Fibroblast of lung (primary cell): ENCODE measurements at regions not wholly inside any gene's neighbourhood (a gene's known extent, or its start where the extent isn't known, plus 50 kb on each side); places are given as distances from the start of the nearest gene placed in this dataset.
A peak's percentile ranks its signal among the peaks of the same experiment; 100 is the strongest.

Experiments used
- DNase-seq, 2 donors: peaks; one replicate each; pipeline versions ENCODE4 v3.0.0 to v3.0.0-alpha.2; 2010; ENCODE audit warnings: low read depth in 2 of 2
- H2AFZ ChIP-seq: 2 replicates; pipeline ENCODE4 v1.5.1; 2012; ENCODE audit warnings: low read length, control low read depth, inconsistent platforms
- H3K27ac ChIP-seq: 2 replicates; pipeline ENCODE4 v1.5.1; 2011; ENCODE audit warnings: low read length, control low read depth; ENCODE audit not compliant: insufficient read depth
- H3K27me3 ChIP-seq: 2 replicates; pipeline ENCODE4 v1.5.1; 2011; ENCODE audit warnings: mild to moderate bottlenecking, low read length; ENCODE audit not compliant: control insufficient read depth, insufficient read depth
- H3K36me3 ChIP-seq: 2 replicates; pipeline ENCODE4 v1.5.1; 2011; ENCODE audit warnings: low read length; ENCODE audit not compliant: control insufficient read depth, insufficient read depth
- H3K4me1 ChIP-seq: 2 replicates; pipeline ENCODE4 v1.5.1; 2011; ENCODE audit warnings: low read length; ENCODE audit not compliant: control insufficient read depth, insufficient read depth; ENCODE audit errors: extremely low read depth
- H3K4me2 ChIP-seq: 2 replicates; pipeline ENCODE4 v1.5.1; 2011; ENCODE audit warnings: low read length, control low read depth; ENCODE audit not compliant: insufficient read depth; ENCODE audit errors: extremely low read depth
- H3K4me3 ChIP-seq, 4 experiments: fragments of 200-600 bp in 1 of 4; sonication (generic) in 1 of 4; replicated peaks in 1 of 4; 2 replicates each; pipeline ENCODE4 v1.5.1; 2011 to 2016; ENCODE audit warnings: low read length in 4 of 4, low read depth in 3 of 4, mild to moderate bottlenecking in 3 of 4, control low read depth in 2 of 4, inconsistent platforms in 1 of 4, mixed read lengths in 1 of 4; ENCODE audit not compliant: insufficient read depth in 1 of 4; ENCODE audit errors: control extremely low read depth in 1 of 4
- H3K79me2 ChIP-seq: 2 replicates; pipeline ENCODE4 v1.5.1; 2012; ENCODE audit warnings: mild to moderate bottlenecking, low read length, inconsistent platforms; ENCODE audit not compliant: control insufficient read depth, insufficient read depth
- H3K9ac ChIP-seq: 2 replicates; pipeline ENCODE4 v1.5.1; 2011; ENCODE audit warnings: mild to moderate bottlenecking, low read length, control low read depth; ENCODE audit not compliant: insufficient read depth
- H3K9me3 ChIP-seq: 2 replicates; pipeline ENCODE4 v1.5.1; 2012; ENCODE audit warnings: low read depth, low read length; ENCODE audit not compliant: control insufficient read depth, insufficient read depth
- H4K20me1 ChIP-seq: 2 replicates; pipeline ENCODE4 v1.5.1; 2011; ENCODE audit warnings: low read length; ENCODE audit not compliant: control insufficient read depth, insufficient read depth; ENCODE audit errors: extremely low read depth
- EZH2 ChIP-seq: IDR thresholded peaks from 2 replicates; pipeline ENCODE4 v1.5.1; 2012; ENCODE audit warnings: low read length, control low read depth, mild to moderate bottlenecking; ENCODE audit errors: missing control alignments
- TF ChIP-seq, protein P1 (sequence below), 2 donors: IDR thresholded peaks in 1 of 2; conservative IDR thresholded peaks in 1 of 2; 1 replicate in 1 of 2; 2 replicates in 1 of 2; pipeline ENCODE4 v1.5.1; 2011 to 2012; ENCODE audit warnings: low read length in 2 of 2, control low read depth in 1 of 2, inconsistent platforms in 1 of 2, low read depth in 1 of 2, mild to moderate bottlenecking in 1 of 2

DNA sequence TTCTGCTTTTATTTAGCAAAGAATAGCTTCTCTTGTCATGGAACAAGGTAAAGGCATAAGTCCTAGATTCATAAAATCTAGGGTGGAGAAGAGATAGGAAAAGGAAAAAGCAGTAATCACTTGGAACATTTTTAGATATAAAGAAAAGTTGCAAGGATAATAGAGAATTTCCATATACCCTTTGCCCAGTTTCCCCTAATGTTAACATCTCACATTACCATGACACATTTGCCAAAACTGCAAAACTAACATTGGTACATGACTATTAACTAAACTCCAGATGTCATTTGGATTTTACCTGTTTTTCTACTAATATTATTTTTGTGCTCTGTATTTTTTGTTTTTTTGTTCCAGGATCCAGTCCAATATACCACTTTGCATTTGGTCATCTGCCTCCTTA, 265.1 kb downstream of the ETAA1 start:
- no peak overlapping the region for H2AFZ ChIP-seq
- no peaks in the 10 kb centered on the region for H3K36me3 ChIP-seq
- H4K20me1 ChIP-seq: no peaks in the 10 kb centered on the region
- H3K27ac ChIP-seq: no peak overlapping the region
- no peak overlapping the region for H3K4me2 ChIP-seq
- H3K9ac ChIP-seq: no peak overlapping the region
- no peaks in the 10 kb centered on the region for H3K4me1 ChIP-seq
- H3K9me3 ChIP-seq: no peaks in the 10 kb centered on the region
- no peak for DNase-seq
- no peaks in the 10 kb centered on the region for H3K79me2 ChIP-seq
- H3K27me3 ChIP-seq: no peaks in the 10 kb centered on the region
- H3K4me3 ChIP-seq: no peak overlapping the region
- TF ChIP-seq, protein P1, sequence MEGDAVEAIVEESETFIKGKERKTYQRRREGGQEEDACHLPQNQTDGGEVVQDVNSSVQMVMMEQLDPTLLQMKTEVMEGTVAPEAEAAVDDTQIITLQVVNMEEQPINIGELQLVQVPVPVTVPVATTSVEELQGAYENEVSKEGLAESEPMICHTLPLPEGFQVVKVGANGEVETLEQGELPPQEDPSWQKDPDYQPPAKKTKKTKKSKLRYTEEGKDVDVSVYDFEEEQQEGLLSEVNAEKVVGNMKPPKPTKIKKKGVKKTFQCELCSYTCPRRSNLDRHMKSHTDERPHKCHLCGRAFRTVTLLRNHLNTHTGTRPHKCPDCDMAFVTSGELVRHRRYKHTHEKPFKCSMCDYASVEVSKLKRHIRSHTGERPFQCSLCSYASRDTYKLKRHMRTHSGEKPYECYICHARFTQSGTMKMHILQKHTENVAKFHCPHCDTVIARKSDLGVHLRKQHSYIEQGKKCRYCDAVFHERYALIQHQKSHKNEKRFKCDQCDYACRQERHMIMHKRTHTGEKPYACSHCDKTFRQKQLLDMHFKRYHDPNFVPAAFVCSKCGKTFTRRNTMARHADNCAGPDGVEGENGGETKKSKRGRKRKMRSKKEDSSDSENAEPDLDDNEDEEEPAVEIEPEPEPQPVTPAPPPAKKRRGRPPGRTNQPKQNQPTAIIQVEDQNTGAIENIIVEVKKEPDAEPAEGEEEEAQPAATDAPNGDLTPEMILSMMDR (conservative IDR thresholded peaks at IDR 0.05 in 1 of 2, IDR thresholded peaks at IDR 0.05 in 1 of 2; ENCODE audit: low read depth in 1 of 2, low read length in 2 of 2): no peak
- TF ChIP-seq EZH2: no peak

DNA sequence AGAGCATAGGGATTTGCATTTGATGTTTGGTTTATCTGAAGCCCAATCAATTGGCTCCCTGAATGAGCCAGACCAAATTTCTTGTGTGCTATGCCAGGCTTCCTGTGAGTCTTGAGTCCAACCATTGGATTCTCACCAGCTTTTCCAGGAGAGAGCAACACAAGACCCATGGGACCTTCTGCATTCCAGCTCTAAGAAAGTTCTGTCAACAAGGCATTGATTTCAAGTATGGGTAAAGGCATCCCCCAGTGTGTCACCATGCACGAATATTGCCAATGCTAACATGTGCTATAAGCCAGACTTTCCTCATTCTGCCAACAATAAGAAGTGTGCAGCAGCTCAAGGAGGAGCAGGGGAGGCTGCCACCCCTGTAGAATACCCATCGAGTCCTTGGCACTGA, 266.6 kb downstream of the ETAA1 start:
- no peak overlapping the region for H3K4me2 ChIP-seq
- H3K36me3 ChIP-seq: no peaks in the 10 kb centered on the region
- no peaks in the 10 kb centered on the region for H3K4me1 ChIP-seq
- no peak overlapping the region for H3K9ac ChIP-seq
- no peak for DNase-seq
- no peaks in the 10 kb centered on the region for H3K9me3 ChIP-seq
- no peaks in the 10 kb centered on the region for H3K27me3 ChIP-seq
- H4K20me1 ChIP-seq: no peaks in the 10 kb centered on the region
- no peak overlapping the region for H3K27ac ChIP-seq
- no peaks in the 10 kb centered on the region for H3K79me2 ChIP-seq
- TF ChIP-seq EZH2: no peak
- TF ChIP-seq, protein P1 (conservative IDR thresholded peaks at IDR 0.05 in 1 of 2, IDR thresholded peaks at IDR 0.05 in 1 of 2; ENCODE audit: low read depth in 1 of 2, low read length in 2 of 2): no peak
- no peak overlapping the region for H3K4me3 ChIP-seq
- H2AFZ ChIP-seq: no peak overlapping the region

DNA sequence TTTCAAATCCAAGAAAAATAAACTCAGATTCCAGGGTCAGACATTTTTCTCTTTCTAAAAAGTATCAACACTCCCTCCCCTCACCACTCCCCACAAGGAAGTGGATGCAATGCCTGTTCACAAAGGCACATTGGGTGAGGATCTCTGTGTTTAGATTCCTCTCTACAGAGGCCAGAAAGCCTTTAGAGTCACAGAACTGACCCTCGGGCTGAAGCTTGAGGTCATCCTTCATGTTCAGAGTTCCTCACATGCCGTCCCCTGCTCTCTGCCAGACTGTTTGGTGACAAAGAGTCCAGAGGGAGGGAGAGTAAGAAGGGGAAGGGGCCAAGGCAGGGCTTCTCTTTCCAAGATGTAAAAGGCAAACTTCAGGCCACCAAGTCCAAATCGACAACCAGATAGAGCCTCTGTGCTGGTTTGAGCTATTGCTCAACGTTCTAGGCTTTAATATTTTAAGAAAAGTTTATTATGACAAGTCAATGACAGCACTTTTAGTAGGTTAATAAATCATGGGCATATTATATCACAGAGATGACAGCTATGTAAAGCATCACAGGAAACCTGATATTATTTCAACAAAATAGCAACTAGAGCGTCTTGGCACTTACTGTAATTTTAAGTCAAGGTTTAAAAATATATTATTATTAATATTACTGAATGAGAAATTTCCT, 269.4 kb downstream of the ETAA1 start:
- Histone ChIP-seq H3K4me3 (no peak overlapping the region), H3K9me3 (no peaks in the 10 kb centered on the region), H3K4me2 (no peak overlapping the region), H3K4me1 (no peaks in the 10 kb centered on the region), H3K27me3 (no peaks in the 10 kb centered on the region), H2AFZ (peak overlapping the region; percentile 46), H3K36me3 (no peaks in the 10 kb centered on the region), H3K79me2 (no peaks in the 10 kb centered on the region), H4K20me1 (no peaks in the 10 kb centered on the region), H3K27ac (no peak overlapping the region), H3K9ac (no peak overlapping the region)
- TF ChIP-seq, protein P1 (conservative IDR thresholded peaks at IDR 0.05 in 1 of 2, IDR thresholded peaks at IDR 0.05 in 1 of 2; ENCODE audit: low read depth in 1 of 2, low read length in 2 of 2): no peak
- no peak for TF ChIP-seq EZH2
- DNase-seq: peak in 1 of 2 donors; percentile 71
